H9 (cell line): ENCODE measurements at regions not wholly inside any gene's neighbourhood (a gene's known extent, or its start where the extent isn't known, plus 50 kb on each side); places are given as distances from the start of the nearest gene placed in this dataset.

ENCODE experiments used
- DNase-seq: peaks from one replicate; pipeline ENCODE4 v3.0.0-alpha.2; 2017
- H2AFZ ChIP-seq: one replicate; pipeline ENCODE4 v1.6.1; 2013; ENCODE audit warnings: mild to moderate bottlenecking, low read length, control low read depth, moderate library complexity
- H2AK5ac ChIP-seq: 2 replicates; pipeline ENCODE4 v1.6.1; 2013; ENCODE audit warnings: low read length, control low read depth, mixed read lengths; ENCODE audit not compliant: insufficient read length
- H2BK120ac ChIP-seq: one replicate; pipeline ENCODE4 v1.6.1; 2013; ENCODE audit warnings: low read depth, mild to moderate bottlenecking, low read length, control low read depth, inconsistent platforms; ENCODE audit not compliant: poor library complexity, severe bottlenecking
- H2BK12ac ChIP-seq: 2 replicates; pipeline ENCODE4 v1.6.1; 2013; ENCODE audit warnings: low read length, control low read depth, mixed read lengths, low read depth; ENCODE audit not compliant: insufficient read length
- H2BK15ac ChIP-seq: 2 replicates; pipeline ENCODE4 v1.6.1; 2013; ENCODE audit warnings: low read depth, low read length, control low read depth
- H2BK20ac ChIP-seq: one replicate; pipeline ENCODE4 v1.6.1; 2013; ENCODE audit warnings: low read depth, mild to moderate bottlenecking, low read length, control low read depth, inconsistent platforms; ENCODE audit not compliant: poor library complexity, severe bottlenecking
- H2BK5ac ChIP-seq: 2 replicates; pipeline ENCODE4 v1.6.1; 2013; ENCODE audit warnings: low read length, control low read depth, mixed read lengths; ENCODE audit not compliant: insufficient read length
- H3K14ac ChIP-seq: 2 replicates; pipeline ENCODE4 v1.6.1; 2013; ENCODE audit warnings: low read length, control low read depth; ENCODE audit not compliant: insufficient read depth
- H3K18ac ChIP-seq: 2 replicates; pipeline ENCODE4 v1.6.1; 2013; ENCODE audit warnings: low read depth, mild to moderate bottlenecking, mixed read lengths, low read length, control low read depth; ENCODE audit not compliant: insufficient read length
- H3K23ac ChIP-seq: 2 replicates; pipeline ENCODE4 v1.6.1; 2013; ENCODE audit warnings: low read length, control low read depth, mixed read lengths, low read depth; ENCODE audit not compliant: insufficient read length
- H3K23me2 ChIP-seq: 2 replicates; pipeline ENCODE4 v1.6.1; 2013; ENCODE audit warnings: low read depth, mild to moderate bottlenecking, mixed read lengths, low read length, control low read depth; ENCODE audit not compliant: insufficient read length, poor library complexity, severe bottlenecking
- H3K27ac ChIP-seq: 2 replicates; pipeline ENCODE4 v1.5.1; 2013; ENCODE audit warnings: low read length, control low read depth, mixed read lengths, low read depth; ENCODE audit not compliant: insufficient read length
- H3K27me3 ChIP-seq: 2 replicates; pipeline ENCODE4 v1.6.1; 2013; ENCODE audit warnings: low read length, control low read depth, inconsistent platforms; ENCODE audit not compliant: insufficient read depth
- H3K4ac ChIP-seq: 2 replicates; pipeline ENCODE4 v1.6.1; 2013; ENCODE audit warnings: low read depth, mild to moderate bottlenecking, control low read depth, inconsistent platforms, low read length, moderate library complexity
- H3K4me1 ChIP-seq: 2 replicates; pipeline ENCODE4 v1.6.1; 2013; ENCODE audit warnings: low read length, control low read depth, inconsistent platforms; ENCODE audit not compliant: insufficient read depth
- H3K4me2 ChIP-seq: 2 replicates; pipeline ENCODE4 v1.6.1; 2013; ENCODE audit warnings: low read length, control low read depth, mixed read lengths; ENCODE audit not compliant: insufficient read length, insufficient read depth
- H3K56ac ChIP-seq: 2 replicates; pipeline ENCODE4 v1.6.1; 2013; ENCODE audit warnings: low read depth, mild to moderate bottlenecking, mixed read lengths, low read length, control low read depth; ENCODE audit not compliant: insufficient read length
- H3K79me1 ChIP-seq: 2 replicates; pipeline ENCODE4 v1.6.1; 2013; ENCODE audit warnings: low read depth, mild to moderate bottlenecking, moderate library complexity, low read length, control low read depth, inconsistent platforms; ENCODE audit not compliant: insufficient read depth, poor library complexity, severe bottlenecking
- H3K79me2 ChIP-seq: 2 replicates; pipeline ENCODE4 v1.6.1; 2013; ENCODE audit warnings: low read length, control low read depth, inconsistent platforms; ENCODE audit not compliant: insufficient read depth
- H3K9ac ChIP-seq: 2 replicates; pipeline ENCODE4 v1.6.1; 2013; ENCODE audit warnings: low read length, control low read depth, mixed read lengths; ENCODE audit not compliant: insufficient read length; ENCODE audit errors: extremely low read depth
- H3K9me3 ChIP-seq: one replicate; pipeline ENCODE4 v1.6.1; 2013; ENCODE audit warnings: low read depth, low read length, inconsistent platforms; ENCODE audit not compliant: control insufficient read depth
- H3T11ph ChIP-seq: one replicate; pipeline ENCODE4 v1.6.1; 2013; ENCODE audit warnings: mild to moderate bottlenecking, low read length, control low read depth, inconsistent platforms
- H4K20me1 ChIP-seq: one replicate; pipeline ENCODE4 v1.6.1; 2013; ENCODE audit not compliant: control insufficient read depth, insufficient read length, insufficient read depth
- H4K5ac ChIP-seq: 2 replicates; pipeline ENCODE4 v1.6.1; 2013; ENCODE audit warnings: low read depth, mild to moderate bottlenecking, mixed read lengths, low read length, control low read depth; ENCODE audit not compliant: insufficient read length
- H4K8ac ChIP-seq: replicated peaks from 2 replicates; pipeline ENCODE4 v1.6.1; 2013; ENCODE audit warnings: low read length, control low read depth, mixed read lengths, low read depth; ENCODE audit not compliant: insufficient read length
- H4K91ac ChIP-seq: 2 replicates; pipeline ENCODE4 v1.6.1; 2013; ENCODE audit warnings: low read depth, mild to moderate bottlenecking, moderate library complexity, mixed read lengths, low read length, control low read depth; ENCODE audit not compliant: insufficient read length
- H3K27ac Mint-ChIP-seq, 3 experiments: 2 replicates in 2 of 3; 3 replicates in 1 of 3; pipeline ENCODE4 v1.8.0; 2020 to 2021; ENCODE audit warnings: mixed read lengths in 3 of 3, mild to moderate bottlenecking in 1 of 3, moderate library complexity in 1 of 3
- H3K27me3 Mint-ChIP-seq: 2 replicates; pipeline ENCODE4 v1.8.0; 2021; ENCODE audit warnings: low read depth, mild to moderate bottlenecking, moderate library complexity, mixed read lengths
- H3K36me3 Mint-ChIP-seq, 3 experiments: 2 replicates in 2 of 3; 3 replicates in 1 of 3; pipeline ENCODE4 v1.8.0; 2020 to 2021; ENCODE audit warnings: low read depth in 3 of 3, mixed read lengths in 3 of 3; ENCODE audit not compliant: insufficient read depth in 1 of 3
- H3K4me1 Mint-ChIP-seq, 2 experiments: 2 replicates each; pipeline ENCODE4 v1.8.0; 2020; ENCODE audit warnings: mixed read lengths in 2 of 2
- H3K4me3 Mint-ChIP-seq, 2 experiments: 2 replicates in 1 of 2; 3 replicates in 1 of 2; pipeline ENCODE4 v1.8.0; 2020 to 2021; ENCODE audit warnings: mild to moderate bottlenecking in 2 of 2, mixed read lengths in 2 of 2, moderate library complexity in 1 of 2
- H3K9me3 Mint-ChIP-seq, 2 experiments: 2 replicates in 1 of 2; 3 replicates in 1 of 2; pipeline ENCODE4 v1.8.0; 2020; ENCODE audit warnings: mild to moderate bottlenecking in 2 of 2, mixed read lengths in 2 of 2, moderate library complexity in 1 of 2
- CTCF ChIP-seq: fragments of 200-600 bp; sonication (generic); conservative IDR thresholded peaks from 3 replicates; pipeline ENCODE4 v1.8.0; 2021; ENCODE audit warnings: antibody characterized with exemption, mild to moderate bottlenecking
- WGBS: extraction: QIAGEN DNeasy Blood & Tissue Kit; methylation state at CpG from one replicate; pipeline ENCODE4 v1.1.7; 2013; ENCODE audit warnings: missing lambda C conversion rate, low lambda C conversion rate, mixed read lengths; ENCODE audit not compliant: insufficient read length; ENCODE audit errors: extremely low coverage; 5-methylcytosine and 5-hydroxymethylcytosine counted together

DNA sequence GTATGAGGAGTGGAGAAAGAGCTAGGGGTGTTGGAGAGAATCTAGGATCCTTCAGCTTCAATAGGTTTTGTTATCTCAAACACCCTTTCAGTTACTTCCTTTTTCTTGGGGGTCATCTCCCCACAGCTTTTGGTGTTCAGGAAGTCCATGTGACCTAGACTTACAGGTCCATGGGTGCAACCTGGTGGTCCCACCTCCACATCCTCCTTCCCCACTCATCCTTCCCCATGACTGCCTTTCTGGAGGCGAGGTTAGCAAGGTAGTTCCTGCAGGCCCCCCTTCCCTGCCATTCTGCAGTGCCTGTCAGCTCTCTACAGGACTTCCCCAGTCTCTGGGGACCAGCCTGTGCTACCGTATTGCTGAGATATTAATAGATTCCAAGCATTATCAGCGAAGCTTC lies 107.6 kb downstream of the TMEM17 start:
- H4K5ac ChIP-seq = no peak overlapping the region
- H3K27me3 ChIP-seq = no peaks in the 10 kb centered on the region
- H2AFZ ChIP-seq = no peak overlapping the region
- H3K9ac ChIP-seq = no peak overlapping the region
- H2BK20ac ChIP-seq = no peak overlapping the region
- H3K4me1 ChIP-seq = no peaks in the 10 kb centered on the region
- Mint-ChIP-seq H3K4me1 (peaks cover 9 to 11% of the 10 kb centered on the region in 2 experiments), H3K4me3 (no peak overlapping the region), H3K27ac (peak overlapping the region in 1 of 3 experiments; percentile 58; a peak in 2 of 7 replicates), H3K9me3 (peaks cover 4% of the 10 kb centered on the region in 2 experiments; a peak in 4 of 5 replicates), H3K27me3 (no peaks in the 10 kb centered on the region), H3K36me3 (peaks cover 0 to 6% (median 3%) of the 10 kb centered on the region in 3 experiments; a peak in 5 of 7 replicates)
- H3K9me3 ChIP-seq = no peaks in the 10 kb centered on the region
- H3K79me1 ChIP-seq = no peaks in the 10 kb centered on the region
- H3K4ac ChIP-seq = no peak overlapping the region
- no peaks in the 10 kb centered on the region for H3K79me2 ChIP-seq
- H3T11ph ChIP-seq = no peak overlapping the region
- H4K20me1 ChIP-seq = no peaks in the 10 kb centered on the region
- WGBS = no CpG with 5 or more reads among the region's 3 CpGs
- DNase-seq = no peak
- H3K18ac ChIP-seq = no peak overlapping the region
- no peak overlapping the region for H2BK120ac ChIP-seq
- no peak overlapping the region for H3K4me2 ChIP-seq
- H3K56ac ChIP-seq = no peak overlapping the region
- H2AK5ac ChIP-seq = no peak overlapping the region
- H3K23me2 ChIP-seq = no peaks in the 10 kb centered on the region
- no peak overlapping the region for H4K91ac ChIP-seq
- no peak overlapping the region for H2BK5ac ChIP-seq
- no peak overlapping the region for H3K14ac ChIP-seq
- no peak overlapping the region for H4K8ac ChIP-seq
- H3K27ac ChIP-seq = no peak overlapping the region
- no peak overlapping the region for H2BK15ac ChIP-seq
- no peak for TF ChIP-seq CTCF
- H2BK12ac ChIP-seq = no peak overlapping the region
- H3K23ac ChIP-seq = no peak overlapping the region
